GM18861 (cell line): ENCODE measurements at regions not wholly inside any gene's neighbourhood (a gene's known extent, or its start where the extent isn't known, plus 50 kb on each side); places are given as distances from the start of the nearest gene placed in this dataset.
"Not testable (repeated sequence)": the region's sequence is repeated elsewhere in the genome, so short reads cannot be mapped to it uniquely, and the experiment has no call there.

Source experiments
- ATAC-seq: cut with Tn5 transposase; IDR thresholded peaks from one replicate; pipeline ENCODE4 v1.9.1; 2021; ENCODE audit not compliant: unreplicated experiment

- no peak for ATAC-seq
Observed at GRCh38 chr1:73772941-73773340, 425.0 kb downstream of the LRRIQ3 start.

GRCh38 chr1:73771396-73771795 is 426.6 kb downstream of the LRRIQ3 start:
- no peak for ATAC-seq

- ATAC-seq: no peak
Observed at GRCh38 chr1:73770109-73770905, 427.7 kb downstream of the LRRIQ3 start.

- ATAC-seq: no peak
Observed at GRCh38 chr1:73766786-73767348, 431.1 kb downstream of the LRRIQ3 start.

GRCh38 chr1:73765551-73766233 is 432.3 kb downstream of the LRRIQ3 start:
- ATAC-seq: no peak

- no peak for ATAC-seq
Observed at GRCh38 chr1:73761559-73761958, 436.4 kb downstream of the LRRIQ3 start.

- no peak for ATAC-seq
Observed at GRCh38 chr1:73759011-73759410, 439.0 kb downstream of the LRRIQ3 start.

- ATAC-seq: no peak
Observed at GRCh38 chr1:73756817-73757216, 441.2 kb downstream of the LRRIQ3 start.

- no peak for ATAC-seq
Observed at GRCh38 chr1:73755649-73756048, 442.3 kb downstream of the LRRIQ3 start.

- no peak for ATAC-seq
Observed at GRCh38 chr1:73749996-73750395, 448.0 kb downstream of the LRRIQ3 start.

GRCh38 chr1:73744985-73745384 is 453.0 kb downstream of the LRRIQ3 start:
- no peak for ATAC-seq

- ATAC-seq: no peak
Observed at GRCh38 chr1:73736125-73736524, 461.9 kb downstream of the LRRIQ3 start.

GRCh38 chr1:73727036-73727435 is 470.9 kb downstream of the LRRIQ3 start:
- ATAC-seq: no peak

GRCh38 chr1:73722055-73722454 is 475.9 kb downstream of the LRRIQ3 start:
- ATAC-seq: no peak

GRCh38 chr1:73717976-73718375 is 480.0 kb downstream of the LRRIQ3 start:
- no peak for ATAC-seq

- no peak for ATAC-seq
Observed at GRCh38 chr1:73711089-73711488, 486.9 kb downstream of the LRRIQ3 start.

GRCh38 chr1:73701826-73702225 is 496.1 kb downstream of the LRRIQ3 start:
- no peak for ATAC-seq

GRCh38 chr1:73676186-73676585 is 521.8 kb downstream of the LRRIQ3 start:
- ATAC-seq: no peak

- ATAC-seq: peak; percentile 87
Observed at GRCh38 chr1:73674945-73675561, 522.9 kb downstream of the LRRIQ3 start.

GRCh38 chr1:73673971-73674370 is 524.0 kb downstream of the LRRIQ3 start:
- ATAC-seq: no peak

GRCh38 chr1:73671530-73671929 is 526.4 kb downstream of the LRRIQ3 start:
- ATAC-seq: no peak

- ATAC-seq: not testable (repeated sequence)
Observed at GRCh38 chr1:73667959-73668358, 530.0 kb downstream of the LRRIQ3 start.
